ENCODE measurements at regions not wholly inside any gene's neighbourhood (a gene's known extent, or its start where the extent isn't known, plus 50 kb on each side); places are given as distances from the start of the nearest gene placed in this dataset.

DNA sequence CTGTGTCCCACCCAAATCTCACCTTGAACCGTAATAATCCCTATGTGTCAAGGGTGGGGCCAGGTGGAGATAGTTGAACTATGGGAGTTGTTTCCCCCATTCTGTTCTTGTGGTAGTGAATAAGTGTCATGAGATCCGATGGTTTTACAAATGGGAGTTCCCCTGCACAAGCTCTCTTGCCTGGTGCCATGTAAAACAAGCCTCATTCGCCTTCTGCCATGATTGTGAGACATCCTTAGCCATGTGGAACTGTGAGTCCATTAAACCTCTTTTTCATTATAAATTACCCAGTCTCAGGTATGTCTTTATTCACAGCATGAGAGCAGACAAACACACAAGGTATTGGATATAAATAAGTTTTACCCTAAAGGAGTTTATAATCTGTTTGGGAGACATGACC, 121.2 kb downstream of the MMUT start:
- TF ChIP-seq ZBTB7A (IDR thresholded peaks at IDR 0.05; ENCODE audit: low read depth): no peak
- no peak for TF ChIP-seq EGR1 (IDR thresholded peaks at IDR 0.05)
- TF ChIP-seq YY1 (IDR thresholded peaks at IDR 0.05; ENCODE audit: low read depth): no peak
- TF ChIP-seq RAD21 (IDR thresholded peaks at IDR 0.05; ENCODE audit: low read depth): no peak
- no peak for TF ChIP-seq TAF1 (IDR thresholded peaks at IDR 0.05; ENCODE audit: low read depth)
- TF ChIP-seq TEAD4 (IDR thresholded peaks at IDR 0.05): no peak
- no peak for TF ChIP-seq FOXM1 (IDR thresholded peaks at IDR 0.05; ENCODE audit: borderline replicate concordance, low read depth)
- TF ChIP-seq, protein P1, sequence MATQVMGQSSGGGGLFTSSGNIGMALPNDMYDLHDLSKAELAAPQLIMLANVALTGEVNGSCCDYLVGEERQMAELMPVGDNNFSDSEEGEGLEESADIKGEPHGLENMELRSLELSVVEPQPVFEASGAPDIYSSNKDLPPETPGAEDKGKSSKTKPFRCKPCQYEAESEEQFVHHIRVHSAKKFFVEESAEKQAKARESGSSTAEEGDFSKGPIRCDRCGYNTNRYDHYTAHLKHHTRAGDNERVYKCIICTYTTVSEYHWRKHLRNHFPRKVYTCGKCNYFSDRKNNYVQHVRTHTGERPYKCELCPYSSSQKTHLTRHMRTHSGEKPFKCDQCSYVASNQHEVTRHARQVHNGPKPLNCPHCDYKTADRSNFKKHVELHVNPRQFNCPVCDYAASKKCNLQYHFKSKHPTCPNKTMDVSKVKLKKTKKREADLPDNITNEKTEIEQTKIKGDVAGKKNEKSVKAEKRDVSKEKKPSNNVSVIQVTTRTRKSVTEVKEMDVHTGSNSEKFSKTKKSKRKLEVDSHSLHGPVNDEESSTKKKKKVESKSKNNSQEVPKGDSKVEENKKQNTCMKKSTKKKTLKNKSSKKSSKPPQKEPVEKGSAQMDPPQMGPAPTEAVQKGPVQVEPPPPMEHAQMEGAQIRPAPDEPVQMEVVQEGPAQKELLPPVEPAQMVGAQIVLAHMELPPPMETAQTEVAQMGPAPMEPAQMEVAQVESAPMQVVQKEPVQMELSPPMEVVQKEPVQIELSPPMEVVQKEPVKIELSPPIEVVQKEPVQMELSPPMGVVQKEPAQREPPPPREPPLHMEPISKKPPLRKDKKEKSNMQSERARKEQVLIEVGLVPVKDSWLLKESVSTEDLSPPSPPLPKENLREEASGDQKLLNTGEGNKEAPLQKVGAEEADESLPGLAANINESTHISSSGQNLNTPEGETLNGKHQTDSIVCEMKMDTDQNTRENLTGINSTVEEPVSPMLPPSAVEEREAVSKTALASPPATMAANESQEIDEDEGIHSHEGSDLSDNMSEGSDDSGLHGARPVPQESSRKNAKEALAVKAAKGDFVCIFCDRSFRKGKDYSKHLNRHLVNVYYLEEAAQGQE (IDR thresholded peaks at IDR 0.05; ENCODE audit: low read depth): no peak
- no peak for TF ChIP-seq EP300 (IDR thresholded peaks at IDR 0.05; ENCODE audit: borderline replicate concordance)
- no peak for TF ChIP-seq CREB1 (IDR thresholded peaks at IDR 0.05; ENCODE audit: low read depth)
- TF ChIP-seq USF1 (IDR thresholded peaks at IDR 0.05): no peak
- TF ChIP-seq NFIC (IDR thresholded peaks at IDR 0.05): no peak
- TF ChIP-seq CEBPB (IDR thresholded peaks at IDR 0.05): no peak
- no peak for TF ChIP-seq MAX (IDR thresholded peaks at IDR 0.05)
- TF ChIP-seq TCF12 (IDR thresholded peaks at IDR 0.05; ENCODE audit: low read depth): no peak

DNA sequence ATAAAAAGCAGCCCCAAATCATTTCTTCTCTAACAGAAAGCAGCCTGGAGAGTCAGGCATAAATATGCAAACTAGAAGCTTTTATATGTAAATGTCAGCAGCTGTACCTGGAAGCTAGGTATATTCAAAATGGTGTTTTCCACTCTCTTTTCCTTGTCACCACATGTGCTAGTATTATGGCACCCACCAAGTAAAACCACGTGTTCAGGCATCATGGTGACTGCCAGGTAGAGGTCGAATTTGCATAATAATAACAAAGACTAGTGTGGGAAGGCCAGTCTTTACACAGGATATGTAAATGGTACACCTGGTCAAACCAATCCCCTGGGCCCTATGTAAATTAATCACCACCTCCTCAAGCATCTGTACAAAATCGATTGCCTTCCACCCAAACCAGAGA, 124.0 kb downstream of the MMUT start:
- TF ChIP-seq CREB1 (IDR thresholded peaks at IDR 0.05; ENCODE audit: low read depth) (no peak), YY1 (IDR thresholded peaks at IDR 0.05; ENCODE audit: low read depth) (no peak), NFIC (IDR thresholded peaks at IDR 0.05) (no peak), EP300 (IDR thresholded peaks at IDR 0.05; ENCODE audit: borderline replicate concordance) (no peak), TEAD4 (IDR thresholded peaks at IDR 0.05) (no peak), TCF12 (IDR thresholded peaks at IDR 0.05; ENCODE audit: low read depth) (no peak)

DNA sequence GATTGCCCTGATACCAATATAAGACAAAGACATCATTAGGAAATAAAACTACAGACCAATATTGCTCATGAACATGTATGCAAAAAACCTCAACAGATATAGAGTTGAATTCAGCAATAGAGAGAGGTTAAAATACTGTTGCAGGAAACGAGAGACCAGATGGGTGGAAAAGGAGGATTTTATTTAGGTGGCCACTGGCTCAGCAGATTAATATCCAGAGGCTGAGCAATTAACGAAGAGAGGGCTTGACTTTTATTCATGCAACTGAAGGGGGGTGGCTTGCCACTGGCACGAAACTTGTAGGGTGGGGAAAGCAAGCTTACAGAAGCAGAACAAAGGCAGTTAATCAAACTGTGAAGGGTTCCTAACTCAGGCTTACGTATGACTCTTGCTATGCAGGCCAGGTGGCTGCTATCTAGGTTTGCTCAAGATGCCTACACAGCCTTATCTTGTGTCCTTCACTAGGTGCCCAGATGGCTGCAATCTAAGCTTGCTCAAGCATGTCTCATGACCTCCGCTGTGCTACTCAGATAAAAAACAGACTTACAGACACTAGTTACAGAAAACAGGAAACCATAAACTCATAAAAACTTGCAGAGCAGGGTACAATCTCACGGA, 126.4 kb downstream of the MMUT start:
- TF ChIP-seq EP300 (IDR thresholded peaks at IDR 0.05; ENCODE audit: borderline replicate concordance) (0 out of 2 replicates have a peak, but pooled peaks have one; percentile 16), TCF12 (IDR thresholded peaks at IDR 0.05; ENCODE audit: low read depth) (peak; percentile 31; the same call in 1 of the 2 replicates)
- TF ChIP-seq, protein P1 (IDR thresholded peaks at IDR 0.05; ENCODE audit: low read depth): no peak

DNA sequence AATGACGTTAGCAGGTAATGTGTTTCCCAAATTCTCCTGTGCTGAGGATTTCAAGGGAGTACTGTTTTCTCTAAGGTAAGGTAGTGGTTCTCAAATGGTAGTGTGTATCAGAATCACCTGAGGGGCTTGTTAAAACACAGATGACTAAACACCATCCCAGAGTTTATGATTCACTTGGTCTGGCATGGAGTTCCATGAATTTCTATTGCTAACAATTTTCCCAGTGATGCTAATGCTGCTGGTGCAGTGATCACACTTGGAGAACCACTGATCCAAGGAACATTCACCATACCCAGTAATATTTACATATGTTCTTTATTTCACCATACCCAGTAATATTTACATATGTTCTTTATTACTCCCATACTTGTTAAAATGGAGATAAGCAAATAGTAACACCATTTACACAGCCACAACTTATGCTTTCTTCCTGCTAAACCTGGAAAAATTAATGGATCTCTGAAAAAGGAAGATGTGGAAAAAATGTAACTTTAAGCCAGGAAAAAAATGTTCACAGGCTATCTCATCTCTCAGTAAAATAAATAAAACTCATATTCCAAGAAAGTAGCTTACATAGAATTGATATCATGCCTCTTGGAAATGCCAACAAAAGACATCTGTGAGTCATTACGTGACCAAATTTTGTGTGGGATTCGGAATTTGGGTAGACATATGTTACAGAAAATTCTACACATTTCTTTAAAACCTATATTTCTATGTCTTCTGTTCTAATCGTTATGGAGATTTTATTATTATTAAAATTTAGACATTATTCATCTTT, 129.5 kb downstream of the MMUT start:
- TF ChIP-seq TAF1 (IDR thresholded peaks at IDR 0.05; ENCODE audit: low read depth): no peak

- no peak for TF ChIP-seq CREB1 (IDR thresholded peaks at IDR 0.05; ENCODE audit: low read depth)
Observed at GRCh38 chr6:49332781-49333180, 130.3 kb downstream of the MMUT start.

DNA sequence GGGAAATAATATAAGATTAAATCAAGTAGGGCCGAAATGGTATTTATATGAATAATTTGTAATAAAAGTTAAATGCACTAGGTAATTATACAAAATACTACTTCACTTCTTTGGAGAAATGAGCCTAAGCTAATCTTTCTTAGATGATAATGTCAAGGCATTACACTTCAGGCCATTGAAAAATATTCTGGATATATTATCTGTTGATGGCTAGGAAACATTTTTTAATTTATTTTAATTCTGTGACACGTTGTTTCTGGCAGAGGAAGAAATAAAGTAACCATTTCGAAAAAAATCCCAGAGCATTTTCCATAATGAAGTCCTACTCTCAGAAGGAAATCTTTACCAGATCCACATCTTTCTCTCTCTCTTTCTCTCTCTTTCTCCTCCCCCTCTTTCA, 133.9 kb downstream of the MMUT start:
- TF ChIP-seq TCF12 (IDR thresholded peaks at IDR 0.05; ENCODE audit: low read depth) (no peak), YY1 (IDR thresholded peaks at IDR 0.05; ENCODE audit: low read depth) (no peak), EP300 (IDR thresholded peaks at IDR 0.05; ENCODE audit: borderline replicate concordance) (no peak), RAD21 (IDR thresholded peaks at IDR 0.05; ENCODE audit: low read depth) (no peak), EGR1 (IDR thresholded peaks at IDR 0.05) (no peak), CREB1 (IDR thresholded peaks at IDR 0.05; ENCODE audit: low read depth) (no peak), CEBPB (IDR thresholded peaks at IDR 0.05) (no peak), TEAD4 (IDR thresholded peaks at IDR 0.05) (no peak), NFIC (IDR thresholded peaks at IDR 0.05) (no peak), FOXM1 (IDR thresholded peaks at IDR 0.05; ENCODE audit: borderline replicate concordance, low read depth) (no peak), USF1 (IDR thresholded peaks at IDR 0.05) (no peak), TAF1 (IDR thresholded peaks at IDR 0.05; ENCODE audit: low read depth) (no peak), MAX (IDR thresholded peaks at IDR 0.05) (no peak), ZBTB7A (IDR thresholded peaks at IDR 0.05; ENCODE audit: low read depth) (no peak)
- TF ChIP-seq, protein P1 (IDR thresholded peaks at IDR 0.05; ENCODE audit: low read depth): no peak

Data from Ishikawa (cell line).